ENCODE measurements at regions not wholly inside any gene's neighbourhood (a gene's known extent, or its start where the extent isn't known, plus 50 kb on each side); places are given as distances from the start of the nearest gene placed in this dataset.

DNA sequence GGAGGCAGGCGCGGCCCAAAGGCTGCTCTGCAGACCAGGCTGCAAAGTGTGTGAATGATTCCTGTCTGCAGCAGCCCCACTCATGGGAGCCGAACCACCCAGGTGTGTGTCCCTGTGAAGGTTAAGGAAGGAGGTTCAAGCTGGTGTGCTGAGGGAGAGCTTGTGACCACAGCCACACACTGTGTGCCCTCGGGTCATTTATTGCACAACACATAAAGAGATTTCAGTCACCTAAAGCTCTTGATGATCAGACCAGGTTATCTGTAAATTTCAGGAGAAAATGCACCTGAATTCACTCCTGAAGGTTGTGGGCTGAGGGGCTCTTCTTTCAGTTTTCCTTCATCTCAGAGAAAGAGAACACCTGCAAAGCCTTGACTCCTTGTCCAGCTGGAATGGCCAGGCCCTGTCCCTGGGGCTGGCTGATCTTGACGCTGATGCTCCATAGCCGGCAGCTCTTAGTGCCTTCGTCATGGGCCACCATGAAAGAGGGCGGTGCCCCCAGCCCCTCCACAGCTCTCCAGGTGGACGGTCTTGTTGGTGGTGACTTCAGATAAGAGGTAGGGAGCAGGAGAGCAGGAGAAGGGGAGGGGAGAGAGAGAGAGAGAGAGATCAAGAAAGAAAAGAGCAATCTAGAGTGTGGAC, 110.8 kb upstream of the C1QTNF9B start:
- DNase-seq (ENCODE audit: unreplicated experiment): peak; percentile 17
- Mint-ChIP-seq H3K36me3 (ENCODE audit: insufficient read depth, unreplicated experiment) (no peaks in the 10 kb centered on the region), H3K27ac (ENCODE audit: low read depth, unreplicated experiment) (no peak overlapping the region), H3K4me3 (ENCODE audit: unreplicated experiment) (no peak overlapping the region), H3K27me3 (ENCODE audit: insufficient read depth, unreplicated experiment) (peaks cover 24% of the 10 kb centered on the region), H3K4me1 (ENCODE audit: insufficient read depth, unreplicated experiment) (no peaks in the 10 kb centered on the region), H3K9me3 (ENCODE audit: unreplicated experiment) (no peaks in the 10 kb centered on the region)
- intact Hi-C loops (cut with micrococcal nuclease): no loop called here
- TF ChIP-seq, protein P1, sequence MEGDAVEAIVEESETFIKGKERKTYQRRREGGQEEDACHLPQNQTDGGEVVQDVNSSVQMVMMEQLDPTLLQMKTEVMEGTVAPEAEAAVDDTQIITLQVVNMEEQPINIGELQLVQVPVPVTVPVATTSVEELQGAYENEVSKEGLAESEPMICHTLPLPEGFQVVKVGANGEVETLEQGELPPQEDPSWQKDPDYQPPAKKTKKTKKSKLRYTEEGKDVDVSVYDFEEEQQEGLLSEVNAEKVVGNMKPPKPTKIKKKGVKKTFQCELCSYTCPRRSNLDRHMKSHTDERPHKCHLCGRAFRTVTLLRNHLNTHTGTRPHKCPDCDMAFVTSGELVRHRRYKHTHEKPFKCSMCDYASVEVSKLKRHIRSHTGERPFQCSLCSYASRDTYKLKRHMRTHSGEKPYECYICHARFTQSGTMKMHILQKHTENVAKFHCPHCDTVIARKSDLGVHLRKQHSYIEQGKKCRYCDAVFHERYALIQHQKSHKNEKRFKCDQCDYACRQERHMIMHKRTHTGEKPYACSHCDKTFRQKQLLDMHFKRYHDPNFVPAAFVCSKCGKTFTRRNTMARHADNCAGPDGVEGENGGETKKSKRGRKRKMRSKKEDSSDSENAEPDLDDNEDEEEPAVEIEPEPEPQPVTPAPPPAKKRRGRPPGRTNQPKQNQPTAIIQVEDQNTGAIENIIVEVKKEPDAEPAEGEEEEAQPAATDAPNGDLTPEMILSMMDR (IDR thresholded peaks at IDR 0.05; ENCODE audit: unreplicated experiment): no peak
- POLR2A ChIA-PET: interaction anchor here (1.2 kb wide), 1 partner anchor 12 kb away, joined by 3 read pairs; no protein-coding TSS in a partner anchor
- CTCF ChIA-PET: interaction anchor here (0.6 to 2.1 kb wide), 9 partner anchors 11 to 220 kb away, joined by 3 to 16 read pairs (median 3); no protein-coding TSS in a partner anchor
- no TSS peak for BruUV-seq (replicated peaks)

DNA sequence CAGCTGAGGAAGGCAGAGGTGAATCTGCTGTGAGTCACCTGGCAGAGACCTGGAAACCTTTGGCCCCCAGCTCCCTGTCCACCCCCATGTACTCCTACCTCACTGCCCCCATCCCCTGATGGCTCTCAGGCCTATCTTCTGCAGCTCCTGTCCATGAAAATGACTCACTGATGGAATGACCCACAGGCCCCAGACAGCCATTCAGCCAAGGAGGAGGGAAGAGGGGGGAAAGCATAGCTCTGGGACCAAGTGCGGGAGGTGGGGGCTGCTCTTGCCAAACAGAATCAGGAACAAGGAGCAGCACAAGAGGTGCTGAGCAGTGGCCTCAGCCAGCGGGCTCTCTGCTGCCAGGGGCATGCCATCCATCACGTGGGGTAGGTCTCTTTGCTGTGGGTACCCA, 111.4 kb upstream of the C1QTNF9B start:
- POLR2A ChIA-PET: interaction anchor here (1.2 kb wide), 1 partner anchor 12 kb away, joined by 3 read pairs; no protein-coding TSS in a partner anchor
- H3K36me3 Mint-ChIP-seq (ENCODE audit: insufficient read depth, unreplicated experiment): no peaks in the 10 kb centered on the region
- H3K27ac Mint-ChIP-seq (ENCODE audit: low read depth, unreplicated experiment): no peak overlapping the region
- CTCF ChIA-PET: interaction anchor here (0.6 to 2.1 kb wide), 10 partner anchors 11 to 220 kb away, joined by 3 to 16 read pairs (median 3); no protein-coding TSS in a partner anchor
- H3K4me1 Mint-ChIP-seq (ENCODE audit: insufficient read depth, unreplicated experiment): no peaks in the 10 kb centered on the region
- H3K4me3 Mint-ChIP-seq (ENCODE audit: unreplicated experiment): no peak overlapping the region
- TF ChIP-seq, protein P1 (IDR thresholded peaks at IDR 0.05; ENCODE audit: unreplicated experiment): no peak
- BruUV-seq (replicated peaks): no TSS peak
- intact Hi-C loops (cut with micrococcal nuclease): no loop called here
- no peaks in the 10 kb centered on the region for H3K9me3 Mint-ChIP-seq (ENCODE audit: unreplicated experiment)
- no peak for DNase-seq (ENCODE audit: unreplicated experiment)
- peaks cover 24% of the 10 kb centered on the region for H3K27me3 Mint-ChIP-seq (ENCODE audit: insufficient read depth, unreplicated experiment)

DNA sequence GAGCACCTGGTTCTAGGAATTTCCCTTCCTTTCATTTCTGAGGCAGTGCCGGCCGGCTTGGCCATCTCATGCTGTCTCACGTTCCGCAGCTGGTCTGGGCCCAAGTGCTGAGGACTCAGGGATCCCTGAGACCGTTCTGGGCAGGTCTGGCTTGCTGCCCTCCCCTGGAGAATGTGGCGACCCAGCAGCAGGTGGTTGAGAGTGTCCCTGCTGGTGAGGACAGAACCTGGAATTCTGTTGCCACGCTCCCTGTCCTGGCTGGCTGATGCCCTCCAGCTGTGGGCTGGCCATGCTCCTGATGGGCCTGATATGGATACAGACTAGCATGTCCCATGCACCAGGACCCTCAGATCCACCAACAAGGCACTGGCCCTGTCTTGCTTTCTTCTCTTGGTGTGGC, 114.0 kb upstream of the C1QTNF9B start:
- no peak overlapping the region for H3K4me3 Mint-ChIP-seq (ENCODE audit: unreplicated experiment)
- peaks cover 11% of the 10 kb centered on the region for H3K27me3 Mint-ChIP-seq (ENCODE audit: insufficient read depth, unreplicated experiment)
- ChIA-PET CTCF (interaction anchor here (1.6 kb wide), 1 partner anchor 8 kb away, joined by 5 read pairs; no protein-coding TSS in a partner anchor), POLR2A (no interaction called here)
- intact Hi-C loops (cut with micrococcal nuclease): no loop called here
- no peak for DNase-seq (ENCODE audit: unreplicated experiment)
- H3K4me1 Mint-ChIP-seq (ENCODE audit: insufficient read depth, unreplicated experiment): no peaks in the 10 kb centered on the region
- TF ChIP-seq, protein P1 (IDR thresholded peaks at IDR 0.05; ENCODE audit: unreplicated experiment): no peak
- no peaks in the 10 kb centered on the region for H3K36me3 Mint-ChIP-seq (ENCODE audit: insufficient read depth, unreplicated experiment)
- BruUV-seq (replicated peaks): no TSS peak
- H3K9me3 Mint-ChIP-seq (ENCODE audit: unreplicated experiment): no peaks in the 10 kb centered on the region
- no peak overlapping the region for H3K27ac Mint-ChIP-seq (ENCODE audit: low read depth, unreplicated experiment)

DNA sequence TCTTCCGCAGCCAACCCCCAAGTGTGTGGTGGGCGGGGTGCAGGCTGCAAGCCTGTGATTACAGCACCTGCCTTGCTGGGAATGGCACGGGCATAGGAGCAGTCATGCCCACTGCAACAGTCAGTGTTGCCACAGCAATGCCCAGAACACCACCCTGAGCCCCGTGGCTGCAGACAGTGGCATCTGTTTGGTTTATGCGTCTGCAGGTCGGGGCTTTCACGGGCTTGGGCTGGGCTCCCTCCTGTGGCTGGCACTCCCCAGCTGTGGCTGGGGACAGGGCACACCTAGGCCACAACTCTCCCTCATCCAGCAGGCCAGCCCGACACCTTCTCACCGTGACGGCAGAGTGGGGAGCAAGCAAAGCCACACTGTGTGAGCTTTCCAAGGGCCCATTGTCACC, 115.3 kb upstream of the C1QTNF9B start:
- Mint-ChIP-seq H3K27me3 (ENCODE audit: insufficient read depth, unreplicated experiment) (peaks cover 11% of the 10 kb centered on the region), H3K4me3 (ENCODE audit: unreplicated experiment) (no peak overlapping the region), H3K27ac (ENCODE audit: low read depth, unreplicated experiment) (no peak overlapping the region), H3K9me3 (ENCODE audit: unreplicated experiment) (no peaks in the 10 kb centered on the region), H3K36me3 (ENCODE audit: insufficient read depth, unreplicated experiment) (no peaks in the 10 kb centered on the region), H3K4me1 (ENCODE audit: insufficient read depth, unreplicated experiment) (no peaks in the 10 kb centered on the region)
- BruUV-seq (replicated peaks): no TSS peak
- TF ChIP-seq, protein P1 (IDR thresholded peaks at IDR 0.05; ENCODE audit: unreplicated experiment): no peak
- CTCF ChIA-PET: interaction anchor here (0.6 to 1.7 kb wide), 5 partner anchors 16 to 216 kb away, joined by 3 read pairs; no protein-coding TSS in a partner anchor
- intact Hi-C loops (cut with micrococcal nuclease): no loop called here
- no peak for DNase-seq (ENCODE audit: unreplicated experiment)
- POLR2A ChIA-PET: no interaction called here

Data from MCF 10A (cell line).